ENCODE measurements at regions not wholly inside any gene's neighbourhood (a gene's known extent, or its start where the extent isn't known, plus 50 kb on each side); places are given as distances from the start of the nearest gene placed in this dataset.

- no peaks in the 10 kb centered on the region for H3K9me3 ChIP-seq
- no peak overlapping the region for H3K27ac ChIP-seq
- no peak overlapping the region for H3K4me3 ChIP-seq
- H3K27me3 ChIP-seq = no peaks in the 10 kb centered on the region
- H3K4me1 ChIP-seq = no peaks in the 10 kb centered on the region
- H3K36me3 ChIP-seq = no peaks in the 10 kb centered on the region
- DNase-seq (ENCODE audit: low spot score) = no peak
- no peak for TF ChIP-seq CTCF (IDR thresholded peaks at IDR 0.05)
These were observed 128.4 kb downstream of the S1PR1 start for GRCh38 chr1:101365186-101365585.

- no peak for DNase-seq (ENCODE audit: low spot score)
These were observed 129.1 kb downstream of the S1PR1 start for GRCh38 chr1:101365878-101366277.

GRCh38 chr1:101366513-101367215 is 129.8 kb downstream of the S1PR1 start:
- TF ChIP-seq CTCF (IDR thresholded peaks at IDR 0.05) = no peak
- Histone ChIP-seq H3K9me3 (no peaks in the 10 kb centered on the region), H3K4me3 (no peak overlapping the region), H3K36me3 (no peaks in the 10 kb centered on the region), H3K4me1 (no peaks in the 10 kb centered on the region), H3K27ac (no peak overlapping the region), H3K27me3 (no peaks in the 10 kb centered on the region)
- DNase-seq (ENCODE audit: low spot score) = no peak

More at GRCh38 chr1:101365878-101366277, 129.1 kb downstream of the S1PR1 start:
- Histone ChIP-seq H3K27me3 (no peaks in the 10 kb centered on the region), H3K4me3 (no peak overlapping the region), H3K9me3 (no peaks in the 10 kb centered on the region), H3K36me3 (no peaks in the 10 kb centered on the region), H3K4me1 (no peaks in the 10 kb centered on the region), H3K27ac (no peak overlapping the region)
- TF ChIP-seq CTCF (IDR thresholded peaks at IDR 0.05) = no peak

GRCh38 chr1:101367630-101368029 is 130.8 kb downstream of the S1PR1 start:
- H3K36me3 ChIP-seq = no peaks in the 10 kb centered on the region
- peaks cover 0 to 3% of the 10 kb centered on the region in 2 donors for H3K9me3 ChIP-seq
- TF ChIP-seq CTCF (IDR thresholded peaks at IDR 0.05) = no peak
- no peak overlapping the region for H3K27ac ChIP-seq
- H3K4me3 ChIP-seq = no peak overlapping the region
- DNase-seq (ENCODE audit: low spot score) = no peak
- H3K27me3 ChIP-seq = no peaks in the 10 kb centered on the region
- no peaks in the 10 kb centered on the region for H3K4me1 ChIP-seq

GRCh38 chr1:101370488-101370887 is 133.7 kb downstream of the S1PR1 start:
- H3K4me1 ChIP-seq = no peaks in the 10 kb centered on the region
- no peak overlapping the region for H3K4me3 ChIP-seq
- no peak for TF ChIP-seq CTCF (IDR thresholded peaks at IDR 0.05)

GRCh38 chr1:101371259-101371658 is 134.4 kb downstream of the S1PR1 start:
- Histone ChIP-seq H3K4me1 (no peaks in the 10 kb centered on the region), H3K4me3 (no peak overlapping the region)
- no peak for TF ChIP-seq CTCF (IDR thresholded peaks at IDR 0.05)

More at GRCh38 chr1:101370488-101370887, 133.7 kb downstream of the S1PR1 start:
- DNase-seq (ENCODE audit: low spot score) = no peak
- no peak overlapping the region for H3K27ac ChIP-seq
- peaks cover 0 to 6% of the 10 kb centered on the region in 2 donors for H3K9me3 ChIP-seq
- H3K36me3 ChIP-seq = no peaks in the 10 kb centered on the region
- H3K27me3 ChIP-seq = no peaks in the 10 kb centered on the region

More at GRCh38 chr1:101371259-101371658, 134.4 kb downstream of the S1PR1 start:
- Histone ChIP-seq H3K9me3 (peaks cover 0 to 6% of the 10 kb centered on the region in 2 donors), H3K36me3 (no peaks in the 10 kb centered on the region), H3K27ac (no peak overlapping the region), H3K27me3 (no peaks in the 10 kb centered on the region)
- DNase-seq (ENCODE audit: low spot score) = no peak
